CD4-positive, alpha-beta T cell (primary cell): ENCODE measurements at regions not wholly inside any gene's neighbourhood (a gene's known extent, or its start where the extent isn't known, plus 50 kb on each side); places are given as distances from the start of the nearest gene placed in this dataset.

Experiments
- ATAC-seq: fragments of 200-7000 bp; cut with Tn5 transposase; one replicate; pipeline ENCODE4 v1.10.0; 2022; ENCODE audit warnings: mild to moderate bottlenecking; ENCODE audit not compliant: poor library complexity
- CTCF ChIA-PET: fragments of 350-600 bp; sonication (Branson Sonifier 250); formaldehyde crosslinking; loops from one replicate; lab custom pipeline; 2021; ENCODE audit warnings: antibody characterized with exemption, inconsistent platforms; lab: Charles Lee
- POLR2A ChIA-PET: fragments of 350-600 bp; sonication (Branson Sonifier 250); formaldehyde crosslinking; loops from one replicate; lab custom pipeline; 2021; ENCODE audit warnings: antibody characterized with exemption, inconsistent platforms; lab: Charles Lee
- DNase-seq, 14 experiments: peaks; one replicate each; pipeline ENCODE4 v3.0.0-alpha.2; 2013 to 2020; ENCODE audit warnings: mixed read lengths in 2 of 14
- H3K27ac ChIP-seq, 2 donors: one replicate each; pipeline versions ENCODE4 v1.5.1 to v1.7.0; 2013; ENCODE audit warnings: low read length in 2 of 2, low read depth in 1 of 2, mild to moderate bottlenecking in 1 of 2
- H3K27me3 ChIP-seq, 2 experiments: 1 replicate in 1 of 2; 2 replicates in 1 of 2; pipeline versions ENCODE4 v1.6.1 to v1.7.0; 2013; ENCODE audit warnings: low read length in 2 of 2, control low read depth in 1 of 2, mild to moderate bottlenecking in 1 of 2, moderate library complexity in 1 of 2; ENCODE audit not compliant: insufficient read depth in 2 of 2, control insufficient read depth in 1 of 2
- H3K36me3 ChIP-seq: one replicate; pipeline ENCODE4 v1.6.1; 2013; ENCODE audit warnings: low read length, control low read depth; ENCODE audit not compliant: insufficient read depth
- H3K4me1 ChIP-seq: one replicate; pipeline ENCODE4 v1.6.1; 2013; ENCODE audit warnings: low read length, control low read depth; ENCODE audit not compliant: insufficient read depth
- H3K4me3 ChIP-seq: one replicate; pipeline ENCODE4 v1.5.1; 2013; ENCODE audit warnings: mild to moderate bottlenecking, low read length, moderate library complexity
- H3K9me3 ChIP-seq, 2 experiments: 1 replicate in 1 of 2; 2 replicates in 1 of 2; pipeline versions ENCODE4 v1.6.1 to v1.7.0; 2013; ENCODE audit warnings: low read length in 2 of 2, mild to moderate bottlenecking in 2 of 2, control low read depth in 1 of 2, moderate library complexity in 1 of 2; ENCODE audit not compliant: control insufficient read depth in 1 of 2, insufficient read depth in 1 of 2
- H3K27ac Mint-ChIP-seq: one replicate; pipeline ENCODE4 v1.8.0; 2020; ENCODE audit warnings: mixed read lengths
- H3K27me3 Mint-ChIP-seq: one replicate; pipeline ENCODE4 v1.8.0; 2021; ENCODE audit warnings: mixed read lengths
- H3K36me3 Mint-ChIP-seq: one replicate; pipeline ENCODE4 v1.8.0; 2021; ENCODE audit warnings: low read depth, mixed read lengths
- H3K4me1 Mint-ChIP-seq: one replicate; pipeline ENCODE4 v1.8.0; 2021; ENCODE audit warnings: low read depth, mixed read lengths
- H3K4me3 Mint-ChIP-seq: one replicate; pipeline ENCODE4 v1.8.0; 2020; ENCODE audit warnings: mild to moderate bottlenecking, mixed read lengths
- H3K9me3 Mint-ChIP-seq: one replicate; pipeline ENCODE4 v1.8.0; 2020; ENCODE audit warnings: mixed read lengths
- intact Hi-C, 2 experiments: fragments of 100-400 bp; cut with DNase I in 1 of 2; cut with micrococcal nuclease in 1 of 2; formaldehyde crosslinking; loops; one replicate each; pipeline versions ENCODE4 v1.15.1 to v1.9.0; 2023 to 2025; cut with DNase I, micrococcal nuclease
- TF ChIP-seq, protein P1 (sequence below): fragments of 200-600 bp; IDR thresholded peaks from one replicate; pipeline ENCODE4 v1.8.0; 2022; ENCODE audit warnings: antibody characterized with exemption, mild to moderate bottlenecking

DNA sequence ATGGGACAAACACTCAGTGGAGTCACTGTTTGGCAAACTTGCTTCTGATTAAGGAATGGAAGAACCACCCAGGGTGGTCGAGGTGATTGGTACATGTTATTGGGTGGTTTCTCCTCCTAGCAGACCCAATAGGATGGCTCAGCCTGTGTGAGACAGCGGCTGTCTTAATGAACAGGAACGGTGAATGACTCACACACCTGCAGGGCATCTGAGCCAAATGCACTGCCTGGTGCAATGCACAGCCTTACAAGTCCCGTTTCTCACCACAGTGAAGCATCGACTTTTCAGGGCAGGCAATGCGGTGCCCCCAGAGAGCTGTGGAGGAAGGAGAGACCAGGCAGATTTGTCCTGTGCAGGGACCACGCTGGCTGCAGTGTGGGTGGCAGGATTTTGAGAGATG is 238.5 kb downstream of the FGF9 start:
- Histone ChIP-seq H3K27ac (no peak overlapping the region), H3K4me1 (no peaks in the 10 kb centered on the region), H3K27me3 (no peaks in the 10 kb centered on the region), H3K4me3 (no peak overlapping the region), H3K9me3 (no peaks in the 10 kb centered on the region), H3K36me3 (no peaks in the 10 kb centered on the region)
- ATAC-seq = no peak
- no peak for DNase-seq
- TF ChIP-seq, protein P1, sequence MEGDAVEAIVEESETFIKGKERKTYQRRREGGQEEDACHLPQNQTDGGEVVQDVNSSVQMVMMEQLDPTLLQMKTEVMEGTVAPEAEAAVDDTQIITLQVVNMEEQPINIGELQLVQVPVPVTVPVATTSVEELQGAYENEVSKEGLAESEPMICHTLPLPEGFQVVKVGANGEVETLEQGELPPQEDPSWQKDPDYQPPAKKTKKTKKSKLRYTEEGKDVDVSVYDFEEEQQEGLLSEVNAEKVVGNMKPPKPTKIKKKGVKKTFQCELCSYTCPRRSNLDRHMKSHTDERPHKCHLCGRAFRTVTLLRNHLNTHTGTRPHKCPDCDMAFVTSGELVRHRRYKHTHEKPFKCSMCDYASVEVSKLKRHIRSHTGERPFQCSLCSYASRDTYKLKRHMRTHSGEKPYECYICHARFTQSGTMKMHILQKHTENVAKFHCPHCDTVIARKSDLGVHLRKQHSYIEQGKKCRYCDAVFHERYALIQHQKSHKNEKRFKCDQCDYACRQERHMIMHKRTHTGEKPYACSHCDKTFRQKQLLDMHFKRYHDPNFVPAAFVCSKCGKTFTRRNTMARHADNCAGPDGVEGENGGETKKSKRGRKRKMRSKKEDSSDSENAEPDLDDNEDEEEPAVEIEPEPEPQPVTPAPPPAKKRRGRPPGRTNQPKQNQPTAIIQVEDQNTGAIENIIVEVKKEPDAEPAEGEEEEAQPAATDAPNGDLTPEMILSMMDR = no peak
- H3K36me3 Mint-ChIP-seq = no peaks in the 10 kb centered on the region
- H3K27ac Mint-ChIP-seq = no peak overlapping the region
- CTCF ChIA-PET = no interaction called here
- H3K27me3 Mint-ChIP-seq = peaks cover 5% of the 10 kb centered on the region
- intact Hi-C loops = no loop called here
- H3K4me3 Mint-ChIP-seq = no peak overlapping the region
- H3K4me1 Mint-ChIP-seq = no peaks in the 10 kb centered on the region
- H3K9me3 Mint-ChIP-seq = no peaks in the 10 kb centered on the region
- POLR2A ChIA-PET = no interaction called here

DNA sequence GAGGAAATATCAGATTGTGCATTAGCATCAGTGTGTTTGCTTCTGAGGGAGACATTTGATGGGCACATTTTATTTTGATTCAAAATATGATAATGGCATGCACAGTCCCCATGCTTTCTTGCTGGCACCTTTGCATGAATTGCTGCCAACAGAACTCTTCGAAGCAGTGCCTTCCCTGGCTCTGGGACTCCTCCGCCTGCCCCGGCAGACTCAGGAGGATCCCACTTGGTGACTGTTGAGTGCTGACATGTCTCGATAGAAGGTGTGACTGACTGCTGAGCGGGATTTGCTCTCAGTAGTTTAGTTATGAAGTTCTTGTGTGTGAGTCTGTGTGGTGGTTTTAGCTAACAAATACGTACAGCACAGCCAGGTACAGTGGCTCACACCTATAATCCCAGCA is 239.7 kb downstream of the FGF9 start:
- DNase-seq (no peak), ATAC-seq (no peak)
- no peaks in the 10 kb centered on the region for H3K36me3 Mint-ChIP-seq
- no peak overlapping the region for H3K4me3 ChIP-seq
- H3K36me3 ChIP-seq = no peaks in the 10 kb centered on the region
- H3K4me1 ChIP-seq = no peaks in the 10 kb centered on the region
- TF ChIP-seq, protein P1 = no peak
- peaks cover 4% of the 10 kb centered on the region for H3K27me3 Mint-ChIP-seq
- H3K4me3 Mint-ChIP-seq = no peak overlapping the region
- H3K27ac Mint-ChIP-seq = no peak overlapping the region
- no peaks in the 10 kb centered on the region for H3K27me3 ChIP-seq
- ChIA-PET CTCF (no interaction called here), POLR2A (no interaction called here)
- no peak overlapping the region for H3K27ac ChIP-seq
- H3K4me1 Mint-ChIP-seq = no peaks in the 10 kb centered on the region
- H3K9me3 ChIP-seq = no peaks in the 10 kb centered on the region
- intact Hi-C loops = no loop called here
- no peaks in the 10 kb centered on the region for H3K9me3 Mint-ChIP-seq

DNA sequence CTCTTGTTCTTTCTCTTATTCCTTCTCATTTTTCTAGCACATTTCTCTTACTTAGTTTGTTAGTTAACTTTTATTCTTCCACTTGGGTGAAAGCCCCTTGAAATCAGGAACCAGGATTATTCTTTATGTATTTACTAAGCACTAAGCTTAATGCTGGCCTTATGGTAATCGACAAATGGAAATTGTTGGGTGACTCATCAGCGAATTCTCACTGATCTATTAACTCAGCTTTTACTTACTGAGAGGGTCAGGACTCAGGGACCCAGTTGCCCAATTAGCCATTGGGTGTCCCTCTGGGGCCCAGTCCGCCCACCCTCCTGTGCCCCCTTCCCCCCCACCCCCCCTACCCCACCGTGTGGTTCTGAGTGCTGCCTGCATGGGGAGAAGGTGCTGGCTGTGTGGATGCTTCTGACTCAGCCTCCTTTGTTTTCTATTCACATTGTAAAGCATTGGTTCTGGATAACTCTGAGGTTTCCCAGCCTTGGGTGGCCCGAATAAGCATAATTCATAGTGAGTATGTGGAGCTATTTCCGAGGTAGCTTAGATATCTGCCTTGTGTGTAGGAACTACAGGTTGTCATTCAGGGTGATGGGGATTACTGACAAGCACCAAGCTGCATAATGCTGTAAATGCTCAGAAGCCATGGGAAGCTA is 240.9 kb downstream of the FGF9 start:
- TF ChIP-seq, protein P1 = no peak
- no peak overlapping the region for H3K27ac ChIP-seq
- intact Hi-C loops = no loop called here
- H3K9me3 ChIP-seq = no peaks in the 10 kb centered on the region
- H3K36me3 ChIP-seq = no peaks in the 10 kb centered on the region
- Mint-ChIP-seq H3K27ac (no peak overlapping the region), H3K4me3 (no peak overlapping the region), H3K36me3 (no peaks in the 10 kb centered on the region), H3K9me3 (no peaks in the 10 kb centered on the region), H3K4me1 (no peaks in the 10 kb centered on the region), H3K27me3 (no peaks in the 10 kb centered on the region)
- H3K4me3 ChIP-seq = no peak overlapping the region
- ATAC-seq (no peak), DNase-seq (no peak)
- H3K4me1 ChIP-seq = no peaks in the 10 kb centered on the region
- POLR2A ChIA-PET = no interaction called here
- no peaks in the 10 kb centered on the region for H3K27me3 ChIP-seq
- CTCF ChIA-PET = interaction anchor here (1.2 kb wide), 1 partner anchor 11 kb away, joined by 3 read pairs; no protein-coding TSS in a partner anchor
